ENCODE measurements at regions not wholly inside any gene's neighbourhood (a gene's known extent, or its start where the extent isn't known, plus 50 kb on each side); places are given as distances from the start of the nearest gene placed in this dataset.
A peak's percentile ranks its signal among the peaks of the same experiment; 100 is the strongest.
"Not testable (repeated sequence)": the region's sequence is repeated elsewhere in the genome, so short reads cannot be mapped to it uniquely, and the experiment has no call there.

DNA sequence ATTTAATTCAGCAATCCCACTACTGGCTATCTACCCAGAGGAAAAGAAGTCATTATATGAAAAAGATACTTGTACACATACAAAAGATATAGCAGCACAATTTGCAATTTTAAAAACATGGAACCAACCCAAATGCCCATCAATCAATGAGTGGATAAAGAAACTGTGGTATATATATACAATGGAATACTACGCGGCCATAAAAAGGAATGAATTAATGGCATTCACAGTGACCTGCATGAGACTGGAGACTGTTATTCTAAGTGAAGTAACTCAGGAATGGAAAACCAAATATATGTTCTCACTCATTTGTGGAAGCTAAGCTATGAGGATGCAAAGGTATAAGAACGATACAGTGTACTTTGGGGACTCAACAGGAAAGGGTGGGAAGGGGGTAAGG lies 102.8 kb upstream of the KCNMA1 start:
- not testable (repeated sequence) for DNase-seq (ENCODE audit: extremely low spot score, unreplicated experiment); H3K27ac Mint-ChIP-seq (ENCODE audit: unreplicated experiment); H3K36me3 Mint-ChIP-seq (ENCODE audit: unreplicated experiment); H3K27me3 Mint-ChIP-seq (ENCODE audit: unreplicated experiment); H3K4me3 Mint-ChIP-seq (ENCODE audit: unreplicated experiment)
- H3K4me1 Mint-ChIP-seq (ENCODE audit: unreplicated experiment), result peaks cover 25% of the 10 kb centered on the region
- H3K9me3 Mint-ChIP-seq (ENCODE audit: unreplicated experiment), result peaks cover 20% of the 10 kb centered on the region

DNA sequence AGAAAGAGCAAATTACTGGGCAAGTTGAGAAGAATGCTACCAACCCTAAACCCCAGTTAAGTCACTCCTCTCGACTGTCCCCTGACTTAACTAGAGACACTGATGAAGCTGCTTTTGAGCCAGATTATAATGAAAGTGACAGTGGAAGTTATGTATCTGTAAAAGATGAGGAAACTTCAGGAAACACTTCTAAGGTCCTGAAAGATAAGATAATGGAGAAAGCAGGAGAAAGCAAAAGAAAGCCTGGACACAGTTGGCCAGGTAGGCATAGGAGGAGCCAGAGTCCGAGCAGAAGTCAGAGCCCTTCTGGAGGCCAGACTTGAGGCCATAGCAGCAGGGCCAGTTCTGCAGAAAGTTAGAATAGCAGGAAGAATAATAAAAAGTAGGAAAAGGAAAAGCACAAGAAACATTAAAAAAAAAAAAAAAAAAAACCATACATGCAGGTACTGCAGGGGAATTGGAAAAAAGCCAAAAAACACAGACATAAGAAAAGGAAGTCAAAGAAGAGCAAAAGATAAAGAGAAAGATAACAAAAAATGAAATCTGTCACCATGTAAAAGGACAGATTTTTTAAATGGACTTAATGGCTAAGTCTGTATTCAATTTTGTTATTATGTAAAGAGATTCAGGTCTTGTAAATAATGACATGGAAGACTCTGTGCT lies 101.0 kb upstream of the KCNMA1 start:
- no peak for DNase-seq (ENCODE audit: extremely low spot score, unreplicated experiment)

GRCh38 chr10:77737608-77738007 lies 100.0 kb upstream of the KCNMA1 start:
- Mint-ChIP-seq H3K4me3 (ENCODE audit: unreplicated experiment) (no peak overlapping the region), H3K9me3 (ENCODE audit: unreplicated experiment) (peaks cover 20% of the 10 kb centered on the region), H3K36me3 (ENCODE audit: unreplicated experiment) (peaks cover 7% of the 10 kb centered on the region), H3K4me1 (ENCODE audit: unreplicated experiment) (peaks cover 25% of the 10 kb centered on the region), H3K27ac (ENCODE audit: unreplicated experiment) (peak overlapping the region; percentile 17), H3K27me3 (ENCODE audit: unreplicated experiment) (no peaks in the 10 kb centered on the region)
- DNase-seq (ENCODE audit: extremely low spot score, unreplicated experiment), result no peak
- TF ChIP-seq CTCF (IDR thresholded peaks at IDR 0.05), result no peak

More for the DNA sequence above, 101.0 kb upstream of the KCNMA1 start:
- Mint-ChIP-seq H3K4me1 (ENCODE audit: unreplicated experiment) (peaks cover 25% of the 10 kb centered on the region), H3K27me3 (ENCODE audit: unreplicated experiment) (no peaks in the 10 kb centered on the region), H3K36me3 (ENCODE audit: unreplicated experiment) (peaks cover 7% of the 10 kb centered on the region), H3K4me3 (ENCODE audit: unreplicated experiment) (no peak overlapping the region), H3K27ac (ENCODE audit: unreplicated experiment) (peak overlapping the region; percentile 66), H3K9me3 (ENCODE audit: unreplicated experiment) (peaks cover 20% of the 10 kb centered on the region)
- no peak for TF ChIP-seq CTCF (IDR thresholded peaks at IDR 0.05)

GRCh38 chr10:77735136-77735535 lies 97.5 kb upstream of the KCNMA1 start:
- not testable (repeated sequence) for H3K27ac Mint-ChIP-seq (ENCODE audit: unreplicated experiment); DNase-seq (ENCODE audit: extremely low spot score, unreplicated experiment); H3K27me3 Mint-ChIP-seq (ENCODE audit: unreplicated experiment); H3K36me3 Mint-ChIP-seq (ENCODE audit: unreplicated experiment); H3K4me3 Mint-ChIP-seq (ENCODE audit: unreplicated experiment)
- Mint-ChIP-seq H3K4me1 (ENCODE audit: unreplicated experiment) (peaks cover 25% of the 10 kb centered on the region), H3K9me3 (ENCODE audit: unreplicated experiment) (peaks cover 13% of the 10 kb centered on the region)

- TF ChIP-seq CTCF (IDR thresholded peaks at IDR 0.05), result no peak
- Mint-ChIP-seq H3K4me3 (ENCODE audit: unreplicated experiment) (no peak overlapping the region), H3K4me1 (ENCODE audit: unreplicated experiment) (peaks cover 9% of the 10 kb centered on the region), H3K36me3 (ENCODE audit: unreplicated experiment) (peaks cover 3% of the 10 kb centered on the region), H3K27ac (ENCODE audit: unreplicated experiment) (no peak overlapping the region), H3K9me3 (ENCODE audit: unreplicated experiment) (peaks cover 5% of the 10 kb centered on the region), H3K27me3 (ENCODE audit: unreplicated experiment) (no peaks in the 10 kb centered on the region)
- DNase-seq (ENCODE audit: extremely low spot score, unreplicated experiment), result no peak
These were observed 94.8 kb upstream of the KCNMA1 start for GRCh38 chr10:77732213-77733003.

DNA sequence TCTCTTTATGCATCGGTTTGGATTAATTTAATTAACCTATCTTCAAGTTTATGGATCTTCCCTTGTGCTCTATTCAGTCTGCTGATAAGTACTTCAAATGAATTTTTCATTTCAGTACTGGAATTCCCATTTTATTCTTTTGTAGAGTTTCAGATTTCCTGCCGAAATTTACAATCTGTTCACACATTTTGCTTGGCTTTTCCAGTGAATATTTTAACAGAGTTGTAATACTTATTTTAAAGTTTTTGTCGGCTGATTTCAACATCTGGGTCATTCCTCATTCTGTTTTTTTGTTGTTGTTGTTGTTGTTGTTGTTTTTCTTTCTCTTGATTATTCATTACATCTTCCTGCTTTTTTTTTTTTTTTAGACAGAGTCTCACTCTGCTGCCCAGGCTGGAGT lies 89.9 kb upstream of the KCNMA1 start:
- H3K4me1 Mint-ChIP-seq (ENCODE audit: unreplicated experiment), result peaks cover 13% of the 10 kb centered on the region
- no peak for TF ChIP-seq CTCF (IDR thresholded peaks at IDR 0.05)

More for the DNA sequence above, 89.9 kb upstream of the KCNMA1 start:
- no peak for DNase-seq (ENCODE audit: extremely low spot score, unreplicated experiment)
- no peak overlapping the region for H3K27ac Mint-ChIP-seq (ENCODE audit: unreplicated experiment)
- H3K9me3 Mint-ChIP-seq (ENCODE audit: unreplicated experiment), result peaks cover 4% of the 10 kb centered on the region
- H3K4me3 Mint-ChIP-seq (ENCODE audit: unreplicated experiment), result no peak overlapping the region
- H3K36me3 Mint-ChIP-seq (ENCODE audit: unreplicated experiment), result peaks cover 7% of the 10 kb centered on the region
- no peaks in the 10 kb centered on the region for H3K27me3 Mint-ChIP-seq (ENCODE audit: unreplicated experiment)
